ENCODE measurements at regions not wholly inside any gene's neighbourhood (a gene's known extent, or its start where the extent isn't known, plus 50 kb on each side); places are given as distances from the start of the nearest gene placed in this dataset.
A peak's percentile ranks its signal among the peaks of the same experiment; 100 is the strongest.

DNA sequence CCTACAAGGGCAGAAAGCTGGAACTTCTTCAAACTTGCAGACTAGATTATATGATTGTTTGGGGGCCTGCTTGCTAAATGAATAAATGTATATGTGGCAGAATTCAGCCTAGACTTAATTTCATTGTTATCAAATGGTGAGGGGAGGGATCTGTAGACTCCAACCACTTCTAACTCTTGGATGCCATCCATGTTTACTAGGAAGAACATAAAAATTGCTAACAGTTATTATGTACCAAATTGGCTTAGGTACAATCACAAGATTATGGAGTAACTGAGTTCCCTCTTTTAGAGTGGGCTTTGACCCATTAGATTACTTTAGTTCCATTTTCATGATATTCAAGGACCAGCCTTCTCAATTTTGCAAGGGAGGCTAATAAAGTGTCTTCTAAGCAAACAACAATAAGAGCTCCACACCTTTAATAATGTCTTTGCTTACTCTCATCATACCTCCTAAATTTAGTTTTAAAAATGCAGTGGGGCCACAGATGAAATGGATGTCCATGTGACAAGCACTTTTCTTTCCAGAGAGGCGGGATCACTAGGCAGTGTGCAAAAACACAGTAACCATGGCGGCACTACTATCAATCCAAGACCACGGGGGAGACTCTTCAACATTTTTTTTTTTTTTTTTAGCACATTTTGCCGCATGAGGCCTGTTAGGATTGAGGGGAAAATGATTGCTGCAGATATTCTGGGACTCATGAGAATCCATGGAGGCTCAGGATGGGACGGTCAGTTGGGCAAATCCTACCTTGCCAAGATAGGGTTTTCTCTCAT, 217.6 kb upstream of the SPRED2 start:
- H3K4me1 ChIP-seq (ENCODE audit: control insufficient read depth in 1 of 2, insufficient read depth in 2 of 2, low read length in 2 of 2), result no peaks in the 10 kb centered on the region
- H3K4me2 ChIP-seq (ENCODE audit: low read length), result no peak overlapping the region
- H2BK12ac ChIP-seq (ENCODE audit: low read length), result no peak overlapping the region
- H3K4ac ChIP-seq (ENCODE audit: low read depth, low read length), result no peak overlapping the region
- no peak overlapping the region for H3K9ac ChIP-seq (ENCODE audit: low read length)
- H3K14ac ChIP-seq (ENCODE audit: low read length), result no peak overlapping the region
- no peak overlapping the region for H4K91ac ChIP-seq (ENCODE audit: low read depth, low read length)
- no peak overlapping the region for H2AK5ac ChIP-seq (ENCODE audit: low read length)
- H3K4me3 ChIP-seq (ENCODE audit: low read depth, low read length), result no peak overlapping the region
- H3K79me1 ChIP-seq (ENCODE audit: low read length), result no peaks in the 10 kb centered on the region
- no peak overlapping the region for H4K8ac ChIP-seq (ENCODE audit: low read depth, low read length)
- H3K79me2 ChIP-seq (ENCODE audit: control insufficient read depth, insufficient read depth, low read length, poor library complexity), result no peaks in the 10 kb centered on the region
- H3K23ac ChIP-seq (ENCODE audit: low read length), result no peak overlapping the region
- no CpG with 5 or more reads among the region's 5 CpGs for WGBS (ENCODE audit: extremely low coverage, insufficient coverage, insufficient read length)
- no peak for DNase-seq
- no peaks in the 10 kb centered on the region for H3K27me3 ChIP-seq (ENCODE audit: insufficient read depth, low read length)
- no peak overlapping the region for H2AFZ ChIP-seq (ENCODE audit: insufficient read depth, low read length, poor library complexity)
- no peaks in the 10 kb centered on the region for H3K9me3 ChIP-seq (ENCODE audit: insufficient read depth, low read depth, low read length)
- H3K18ac ChIP-seq (ENCODE audit: low read length), result no peak overlapping the region
- H4K12ac ChIP-seq (ENCODE audit: low read depth, low read length), result no peak overlapping the region
- no peaks in the 10 kb centered on the region for H3K36me3 ChIP-seq (ENCODE audit: control insufficient read depth in 1 of 2, insufficient read depth in 2 of 2, low read length in 2 of 2)
- H3K27ac ChIP-seq (ENCODE audit: low read depth, low read length), result no peak overlapping the region
- no peak overlapping the region for H2BK5ac ChIP-seq (ENCODE audit: low read depth, low read length, poor library complexity)
- no peak overlapping the region for H2BK120ac ChIP-seq (ENCODE audit: insufficient read depth, low read length, poor library complexity)

DNA sequence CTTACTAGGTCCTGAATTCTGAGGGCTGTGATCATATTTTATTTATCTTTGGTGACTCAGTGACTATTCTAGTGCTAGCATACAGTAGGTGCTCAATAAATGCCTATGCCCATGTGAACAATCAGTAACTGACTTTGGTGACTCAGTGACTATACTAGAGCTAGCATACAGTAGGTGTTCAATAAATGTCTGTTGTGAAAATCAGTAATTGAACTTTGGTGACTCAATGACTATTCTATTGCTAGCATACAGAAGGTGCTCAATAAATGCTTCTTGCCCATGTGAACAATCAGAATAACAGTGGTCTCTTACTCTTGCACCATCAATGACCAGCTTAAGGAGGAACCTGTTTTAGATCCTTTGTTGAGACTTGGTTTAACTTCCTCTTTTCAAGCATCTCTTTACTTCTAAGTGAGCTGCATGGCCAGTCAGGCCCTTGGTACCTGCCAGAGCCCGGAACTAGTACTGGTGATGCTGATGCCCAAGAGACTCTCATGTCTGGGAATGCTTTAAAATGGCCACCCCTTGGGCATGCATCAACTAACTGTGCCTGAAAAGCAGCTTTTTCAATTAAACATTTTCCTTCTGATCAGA, 214.9 kb upstream of the SPRED2 start:
- no peak for DNase-seq
- Histone ChIP-seq H3K27ac (ENCODE audit: low read depth, low read length) (no peak overlapping the region), H3K14ac (ENCODE audit: low read length) (no peak overlapping the region), H2AFZ (ENCODE audit: insufficient read depth, low read length, poor library complexity) (no peak overlapping the region), H4K8ac (ENCODE audit: low read depth, low read length) (no peak overlapping the region), H3K4me1 (ENCODE audit: control insufficient read depth in 1 of 2, insufficient read depth in 2 of 2, low read length in 2 of 2) (no peaks in the 10 kb centered on the region), H3K18ac (ENCODE audit: low read length) (no peak overlapping the region), H3K79me2 (ENCODE audit: control insufficient read depth, insufficient read depth, low read length, poor library complexity) (no peaks in the 10 kb centered on the region), H3K27me3 (ENCODE audit: insufficient read depth, low read length) (no peaks in the 10 kb centered on the region), H3K4ac (ENCODE audit: low read depth, low read length) (no peak overlapping the region), H3K23ac (ENCODE audit: low read length) (no peak overlapping the region), H3K79me1 (ENCODE audit: low read length) (no peaks in the 10 kb centered on the region), H2BK120ac (ENCODE audit: insufficient read depth, low read length, poor library complexity) (no peak overlapping the region), H2BK5ac (ENCODE audit: low read depth, low read length, poor library complexity) (no peak overlapping the region), H2BK12ac (ENCODE audit: low read length) (no peak overlapping the region), H3K36me3 (ENCODE audit: control insufficient read depth in 1 of 2, insufficient read depth in 2 of 2, low read length in 2 of 2) (no peaks in the 10 kb centered on the region), H3K4me2 (ENCODE audit: low read length) (no peak overlapping the region), H4K12ac (ENCODE audit: low read depth, low read length) (no peak overlapping the region), H2AK5ac (ENCODE audit: low read length) (no peak overlapping the region), H4K91ac (ENCODE audit: low read depth, low read length) (no peak overlapping the region), H3K4me3 (ENCODE audit: low read depth, low read length) (no peak overlapping the region), H3K9me3 (ENCODE audit: insufficient read depth, low read depth, low read length) (no peaks in the 10 kb centered on the region), H3K9ac (ENCODE audit: low read length) (no peak overlapping the region)
- no CpG with 5 or more reads among the region's 1 CpG for WGBS (ENCODE audit: extremely low coverage, insufficient coverage, insufficient read length)

DNA sequence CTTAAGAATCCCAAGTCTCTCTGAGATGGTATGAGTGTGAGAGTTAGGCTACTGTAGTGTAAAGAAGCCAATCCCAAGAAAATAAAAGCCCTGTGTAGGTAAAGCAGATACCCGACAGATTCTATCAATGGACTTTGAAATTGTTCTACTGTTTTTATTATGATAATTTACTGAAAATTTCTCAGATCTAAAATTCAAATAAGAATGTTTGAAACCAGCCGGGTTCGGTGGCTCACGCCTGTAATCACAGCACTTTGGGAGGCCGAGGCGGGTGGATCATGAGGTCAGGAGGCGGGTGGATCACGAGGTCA, 208.3 kb upstream of the SPRED2 start:
- Histone ChIP-seq H2BK12ac (ENCODE audit: low read length) (no peak overlapping the region), H2AFZ (ENCODE audit: insufficient read depth, low read length, poor library complexity) (no peak overlapping the region), H3K27ac (ENCODE audit: low read depth, low read length) (no peak overlapping the region), H3K4me1 (ENCODE audit: control insufficient read depth in 1 of 2, insufficient read depth in 2 of 2, low read length in 2 of 2) (peaks cover 3 to 10% of the 10 kb centered on the region in 2 experiments), H4K91ac (ENCODE audit: low read depth, low read length) (no peak overlapping the region), H3K27me3 (ENCODE audit: insufficient read depth, low read length) (no peaks in the 10 kb centered on the region), H3K9ac (ENCODE audit: low read length) (no peak overlapping the region), H2AK5ac (ENCODE audit: low read length) (no peak overlapping the region), H3K4ac (ENCODE audit: low read depth, low read length) (no peak overlapping the region), H4K12ac (ENCODE audit: low read depth, low read length) (no peak overlapping the region), H3K79me1 (ENCODE audit: low read length) (no peaks in the 10 kb centered on the region), H4K8ac (ENCODE audit: low read depth, low read length) (no peak overlapping the region), H2BK120ac (ENCODE audit: insufficient read depth, low read length, poor library complexity) (no peak overlapping the region), H2BK5ac (ENCODE audit: low read depth, low read length, poor library complexity) (no peak overlapping the region), H3K4me2 (ENCODE audit: low read length) (no peak overlapping the region), H3K9me3 (ENCODE audit: insufficient read depth, low read depth, low read length) (no peaks in the 10 kb centered on the region), H3K36me3 (ENCODE audit: control insufficient read depth in 1 of 2, insufficient read depth in 2 of 2, low read length in 2 of 2) (no peaks in the 10 kb centered on the region), H3K14ac (ENCODE audit: low read length) (no peak overlapping the region), H3K79me2 (ENCODE audit: control insufficient read depth, insufficient read depth, low read length, poor library complexity) (no peaks in the 10 kb centered on the region), H3K4me3 (ENCODE audit: low read depth, low read length) (no peak overlapping the region), H3K23ac (ENCODE audit: low read length) (no peak overlapping the region), H3K18ac (ENCODE audit: low read length) (no peak overlapping the region)
- WGBS (ENCODE audit: extremely low coverage, insufficient coverage, insufficient read length), result no CpG with 5 or more reads among the region's 8 CpGs
- DNase-seq, result no peak

DNA sequence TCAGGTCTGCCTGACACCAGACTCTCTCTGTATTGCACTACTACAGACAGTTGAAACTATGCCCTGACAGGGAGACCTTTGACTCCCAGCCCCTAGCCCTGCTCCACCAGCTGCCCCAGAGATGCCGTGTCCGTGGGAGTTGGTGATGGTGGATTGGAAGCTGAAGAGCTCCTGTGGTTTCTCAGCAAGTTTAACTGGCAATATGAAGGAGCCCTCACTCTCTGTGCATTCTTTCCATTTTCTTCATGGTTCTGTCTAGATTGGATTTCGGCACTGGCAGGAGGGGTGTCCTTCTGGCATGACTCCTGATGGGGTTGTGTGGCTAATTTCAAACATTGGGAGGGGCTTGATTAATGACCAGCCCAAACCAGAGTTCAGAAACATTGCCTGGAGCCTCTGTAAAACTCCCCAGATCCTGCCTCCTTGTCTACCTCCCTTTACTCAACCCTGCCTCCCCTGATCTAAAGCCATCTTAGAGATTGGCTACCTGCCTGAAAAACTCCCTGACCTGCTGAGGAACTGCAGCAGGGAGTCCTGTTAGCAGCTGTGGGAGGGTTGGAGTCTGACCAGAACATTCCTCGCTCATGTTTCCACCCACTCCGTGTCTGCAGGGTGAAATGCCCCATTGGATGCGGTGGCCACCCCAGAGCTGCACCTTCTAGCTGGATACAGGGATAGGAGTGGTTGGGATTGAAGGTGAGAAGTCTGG, 206.9 kb upstream of the SPRED2 start:
- peaks cover 3 to 10% of the 10 kb centered on the region in 2 experiments for H3K4me1 ChIP-seq (ENCODE audit: control insufficient read depth in 1 of 2, insufficient read depth in 2 of 2, low read length in 2 of 2)
- no peak overlapping the region for H2BK120ac ChIP-seq (ENCODE audit: insufficient read depth, low read length, poor library complexity)
- no peak overlapping the region for H4K12ac ChIP-seq (ENCODE audit: low read depth, low read length)
- no peaks in the 10 kb centered on the region for H3K27me3 ChIP-seq (ENCODE audit: insufficient read depth, low read length)
- H3K14ac ChIP-seq (ENCODE audit: low read length), result no peak overlapping the region
- no peak overlapping the region for H2AFZ ChIP-seq (ENCODE audit: insufficient read depth, low read length, poor library complexity)
- no peak overlapping the region for H3K23ac ChIP-seq (ENCODE audit: low read length)
- DNase-seq, result peak; percentile 74 to 78
- no peak overlapping the region for H3K4me2 ChIP-seq (ENCODE audit: low read length)
- no peak overlapping the region for H3K4ac ChIP-seq (ENCODE audit: low read depth, low read length)
- no peak overlapping the region for H3K18ac ChIP-seq (ENCODE audit: low read length)
- no CpG with 5 or more reads among the region's 6 CpGs for WGBS (ENCODE audit: extremely low coverage, insufficient coverage, insufficient read length)
- no peaks in the 10 kb centered on the region for H3K79me1 ChIP-seq (ENCODE audit: low read length)
- H4K8ac ChIP-seq (ENCODE audit: low read depth, low read length), result no peak overlapping the region
- no peaks in the 10 kb centered on the region for H3K36me3 ChIP-seq (ENCODE audit: control insufficient read depth in 1 of 2, insufficient read depth in 2 of 2, low read length in 2 of 2)
- no peak overlapping the region for H4K91ac ChIP-seq (ENCODE audit: low read depth, low read length)
- H2AK5ac ChIP-seq (ENCODE audit: low read length), result no peak overlapping the region
- H3K27ac ChIP-seq (ENCODE audit: low read depth, low read length), result peak overlapping the region; percentile 3
- no peak overlapping the region for H3K4me3 ChIP-seq (ENCODE audit: low read depth, low read length)
- no peak overlapping the region for H3K9ac ChIP-seq (ENCODE audit: low read length)
- no peaks in the 10 kb centered on the region for H3K9me3 ChIP-seq (ENCODE audit: insufficient read depth, low read depth, low read length)
- H2BK5ac ChIP-seq (ENCODE audit: low read depth, low read length, poor library complexity), result no peak overlapping the region
- no peak overlapping the region for H2BK12ac ChIP-seq (ENCODE audit: low read length)
- H3K79me2 ChIP-seq (ENCODE audit: control insufficient read depth, insufficient read depth, low read length, poor library complexity), result no peaks in the 10 kb centered on the region
